ENCODE measurements at regions not wholly inside any gene's neighbourhood (a gene's known extent, or its start where the extent isn't known, plus 50 kb on each side); places are given as distances from the start of the nearest gene placed in this dataset.

DNA sequence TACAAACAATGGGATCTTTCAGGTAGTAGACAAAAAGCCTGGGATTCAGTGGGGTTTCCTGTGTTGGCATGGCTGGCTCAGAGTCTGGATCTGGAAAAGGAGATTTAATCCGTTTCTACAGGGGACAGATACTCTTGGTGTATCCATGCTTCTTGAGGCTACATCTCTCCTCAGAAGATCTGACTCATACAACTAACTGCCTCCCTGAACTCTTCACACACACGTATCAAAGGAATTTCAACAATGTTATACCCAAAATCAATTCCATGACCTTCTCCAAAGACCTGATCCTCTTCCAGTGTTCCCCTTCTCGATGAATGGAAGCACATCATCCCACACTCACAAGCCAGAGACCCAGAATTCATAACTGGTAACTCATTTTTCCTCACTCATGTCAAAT, 435.3 kb upstream of the NBEA start:
- no peak for DNase-seq (ENCODE audit: extremely low read depth, low read depth)

- no peak for DNase-seq (ENCODE audit: extremely low read depth, low read depth)
Observed at GRCh38 chr13:34507630-34508029, 434.4 kb upstream of the NBEA start.

DNA sequence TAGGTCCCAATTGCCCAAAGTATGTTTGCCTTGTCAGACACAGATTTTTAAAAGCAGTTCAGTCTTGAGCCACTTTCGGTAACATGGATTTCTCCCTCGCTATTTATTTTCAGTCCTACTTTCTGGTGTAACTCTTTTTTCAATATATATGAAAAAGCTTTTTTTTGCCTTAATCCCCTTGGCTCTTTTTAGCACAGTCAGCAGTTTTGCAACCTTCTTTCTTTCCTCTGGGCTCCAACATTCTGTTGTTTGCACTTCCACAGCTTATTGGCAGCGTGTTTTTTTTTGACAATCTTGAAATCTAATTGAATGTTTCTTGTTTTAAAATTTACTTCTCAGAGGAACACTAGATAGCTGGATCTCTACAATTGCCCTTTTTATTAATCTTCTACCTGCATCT, 429.3 kb upstream of the NBEA start:
- no peak for DNase-seq (ENCODE audit: extremely low read depth, low read depth)

DNA sequence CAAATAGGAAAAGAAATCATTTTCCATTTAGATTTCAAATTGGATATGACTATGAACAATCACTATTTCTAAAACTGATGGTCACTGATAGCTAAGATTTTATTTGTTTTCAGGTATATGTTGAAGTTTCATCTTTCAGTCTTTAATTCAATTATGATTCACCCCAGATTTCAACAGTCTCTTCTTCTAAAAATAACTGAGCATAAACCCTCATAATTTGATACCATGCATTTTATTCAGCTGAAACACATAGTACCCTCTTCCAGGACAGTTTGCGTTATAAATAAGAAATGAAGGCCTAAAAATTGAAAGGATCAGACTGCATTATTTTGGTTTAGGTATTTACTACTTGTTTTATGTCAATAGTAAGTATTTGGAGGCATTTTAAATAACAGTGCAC, 428.5 kb upstream of the NBEA start:
- DNase-seq (ENCODE audit: extremely low read depth, low read depth) = no peak

DNA sequence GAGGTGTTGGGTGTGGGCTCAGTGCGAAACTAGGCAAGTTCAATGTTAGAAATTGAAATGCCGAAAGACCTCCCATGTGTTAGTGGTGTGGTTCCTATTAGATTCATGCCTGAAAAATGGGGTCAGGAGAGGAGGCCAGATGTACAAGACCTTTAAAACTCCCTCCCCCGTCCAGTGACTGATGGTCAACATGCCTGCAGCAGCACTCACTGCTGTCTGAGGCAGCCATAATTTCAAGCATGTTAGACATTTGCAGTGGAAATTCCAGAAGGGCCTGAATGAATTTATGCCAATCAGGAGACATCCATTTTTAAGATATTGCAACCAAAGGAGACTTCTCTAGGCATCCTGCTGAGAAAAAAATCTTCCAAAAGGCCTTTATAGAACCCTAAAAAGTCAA, 426.9 kb upstream of the NBEA start:
- DNase-seq (ENCODE audit: extremely low read depth, low read depth) = no peak

DNA sequence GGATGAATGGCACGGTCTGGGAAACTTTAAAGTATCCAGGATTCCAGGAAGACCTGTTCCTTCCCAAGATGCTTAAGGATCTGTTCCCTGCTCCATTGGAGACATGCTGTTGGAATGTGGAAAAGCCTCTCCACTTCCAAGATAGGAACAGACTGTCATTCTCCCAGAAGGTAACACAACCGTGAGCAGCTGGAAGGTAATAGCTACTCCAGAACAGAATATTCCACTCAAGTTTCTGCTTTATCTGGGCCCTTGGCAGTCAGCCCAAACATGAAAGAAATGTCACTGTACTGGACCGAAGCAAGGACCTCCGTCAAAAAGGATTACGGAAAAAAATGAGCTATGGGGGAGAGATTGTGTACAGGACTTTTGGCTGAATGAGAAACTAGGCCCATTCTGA, 420.9 kb upstream of the NBEA start:
- DNase-seq (ENCODE audit: extremely low read depth, low read depth) = no peak

GRCh38 chr13:34522808-34523207, 419.3 kb upstream of the NBEA start:
- no peak for DNase-seq (ENCODE audit: extremely low read depth, low read depth)

- DNase-seq (ENCODE audit: extremely low read depth, low read depth) = no peak
Observed at GRCh38 chr13:34523406-34523805, 418.7 kb upstream of the NBEA start.

- DNase-seq (ENCODE audit: extremely low read depth, low read depth) = no peak
Observed at GRCh38 chr13:34533941-34534340, 408.1 kb upstream of the NBEA start.

DNA sequence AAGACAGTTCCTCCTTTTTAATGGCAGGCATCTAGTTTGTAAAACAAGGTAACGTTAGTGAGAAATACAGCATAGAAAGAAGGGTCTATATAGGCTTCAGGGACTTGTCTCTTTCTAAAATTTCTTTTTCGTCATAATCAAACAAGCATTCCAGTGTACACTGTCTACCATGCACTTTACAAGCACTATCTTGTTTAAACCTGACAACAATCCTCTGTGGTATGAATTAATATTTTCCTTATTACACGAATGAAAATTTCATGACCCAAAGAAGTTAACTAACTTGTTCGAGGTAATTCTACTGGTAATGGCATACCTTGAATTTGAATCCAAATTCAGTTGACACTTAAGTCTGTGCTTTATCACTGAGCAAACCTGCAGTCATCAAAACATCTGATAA, 399.7 kb upstream of the NBEA start:
- no peak for DNase-seq (ENCODE audit: extremely low read depth, low read depth)

DNA sequence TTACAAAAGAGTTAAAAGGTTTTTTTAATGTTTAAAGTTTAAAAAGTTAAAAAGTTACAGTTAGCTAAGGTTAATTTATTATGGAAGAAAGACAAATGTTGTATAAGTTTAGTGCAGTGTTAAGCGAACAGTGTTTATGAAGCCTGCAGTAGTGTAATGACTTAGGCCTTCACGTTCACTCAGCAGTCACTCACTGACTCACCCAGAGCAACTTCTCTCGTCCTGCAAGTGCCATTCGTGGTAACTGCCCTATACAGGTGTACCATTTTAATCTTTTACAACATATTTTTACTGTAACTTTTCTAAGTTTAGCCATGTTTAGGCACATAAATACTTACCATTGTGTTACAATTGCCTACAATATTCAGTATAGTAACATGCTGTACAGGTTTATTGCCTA, 398.2 kb upstream of the NBEA start:
- no peak for DNase-seq (ENCODE audit: extremely low read depth, low read depth)

DNA sequence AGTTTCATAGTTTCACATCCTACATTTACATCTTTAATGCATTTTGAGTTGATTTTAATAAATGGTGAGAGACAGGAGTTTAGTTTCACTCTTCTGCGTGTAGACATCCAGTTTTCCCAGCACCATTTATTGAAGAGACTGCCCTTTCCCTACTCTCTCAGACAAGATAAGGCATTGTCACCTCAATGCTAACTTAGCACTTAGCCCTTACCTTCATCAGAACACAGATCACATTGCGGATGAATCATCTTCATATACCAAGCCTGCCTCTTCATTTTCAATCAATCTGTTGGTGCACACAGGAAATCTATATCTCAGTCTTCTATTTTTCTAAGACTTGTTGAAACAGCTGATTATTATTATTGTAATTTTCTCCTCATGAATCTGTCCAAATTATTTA, 396.6 kb upstream of the NBEA start:
- DNase-seq (ENCODE audit: extremely low read depth, low read depth) = peak; percentile 52

- no peak for DNase-seq (ENCODE audit: extremely low read depth, low read depth)
Observed at GRCh38 chr13:34546344-34547250, 395.5 kb upstream of the NBEA start.

DNA sequence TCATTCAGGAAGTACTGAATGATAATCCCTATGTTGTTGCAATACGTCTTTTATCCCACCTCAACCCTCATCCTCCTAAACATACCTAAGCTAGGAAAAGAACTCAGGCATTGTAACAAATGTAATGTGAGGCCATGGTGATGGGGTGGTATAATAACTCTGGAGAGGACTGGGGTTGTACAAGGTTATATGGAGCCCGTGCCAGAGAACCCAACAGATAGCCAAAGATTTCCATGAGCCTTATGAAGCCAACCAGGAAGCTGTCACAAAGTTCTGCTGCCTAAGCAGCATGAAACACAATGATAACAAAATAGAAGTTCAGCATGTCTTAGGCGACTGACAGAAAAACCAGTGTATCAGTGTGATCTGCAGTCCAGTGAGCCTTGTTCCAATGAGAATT, 394.1 kb upstream of the NBEA start:
- DNase-seq (ENCODE audit: extremely low read depth, low read depth) = no peak

GRCh38 chr13:34553376-34553775, 388.7 kb upstream of the NBEA start:
- DNase-seq (ENCODE audit: extremely low read depth, low read depth) = no peak

DNA sequence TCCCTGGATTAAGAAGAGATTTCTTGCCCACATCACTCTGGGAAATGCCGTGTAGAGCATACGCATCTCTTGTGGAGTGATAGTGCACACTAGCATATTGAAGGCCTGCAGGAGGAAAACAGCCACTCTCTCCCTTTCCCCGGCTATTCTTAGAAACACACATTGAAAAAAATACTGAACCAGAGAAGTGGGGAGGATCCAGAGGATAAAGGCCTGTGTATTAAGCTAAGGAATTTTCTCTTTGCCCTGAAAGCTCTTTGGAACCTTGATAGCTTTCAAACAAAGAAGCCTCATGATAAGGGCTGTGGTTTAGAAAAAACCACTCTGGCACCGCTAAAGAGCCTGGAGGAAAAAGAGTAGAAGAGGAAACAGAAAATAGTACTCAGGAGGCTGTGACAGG, 386.1 kb upstream of the NBEA start:
- DNase-seq (ENCODE audit: extremely low read depth, low read depth) = no peak

DNA sequence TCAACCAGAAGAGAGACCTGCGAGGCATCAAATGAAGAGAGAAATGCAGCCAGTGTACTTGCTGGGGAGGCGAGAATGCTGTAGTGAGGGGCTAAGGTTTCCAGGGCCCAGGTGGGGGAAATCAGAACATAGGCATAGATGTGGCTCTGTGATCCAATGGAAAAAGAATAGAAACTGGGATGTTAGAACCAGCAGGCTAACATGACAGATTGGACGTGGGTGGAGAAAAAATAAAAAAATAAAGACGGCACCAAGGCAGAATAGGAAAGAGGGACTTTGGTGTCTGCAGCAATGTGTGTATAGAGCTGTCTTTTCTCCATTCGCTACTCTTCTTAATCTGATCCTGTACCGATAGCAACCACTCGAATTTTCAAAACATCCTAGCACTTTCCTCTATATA, 381.0 kb upstream of the NBEA start:
- DNase-seq (ENCODE audit: extremely low read depth, low read depth) = no peak

DNA sequence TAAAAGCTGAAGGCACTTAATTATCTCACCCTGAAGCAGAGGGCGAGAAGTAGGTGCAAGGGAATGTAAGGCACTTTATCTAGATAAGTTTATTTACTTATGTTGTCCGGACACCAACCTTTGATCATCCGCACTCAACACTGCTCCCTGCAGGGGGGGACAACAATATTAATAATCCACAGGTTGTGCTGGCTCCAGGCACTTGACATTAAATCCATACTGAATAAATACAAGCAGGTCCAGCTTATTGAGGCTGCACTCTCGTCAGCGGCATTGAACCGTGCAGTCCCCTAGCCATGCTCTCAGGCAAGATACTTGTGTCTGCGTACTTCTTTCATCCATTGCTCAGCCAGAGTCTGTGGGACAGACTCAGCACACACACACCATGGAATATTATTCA, 374.5 kb upstream of the NBEA start:
- no peak for DNase-seq (ENCODE audit: extremely low read depth, low read depth)

- no peak for DNase-seq (ENCODE audit: extremely low read depth, low read depth)
Observed at GRCh38 chr13:34570698-34571353, 371.2 kb upstream of the NBEA start.

GRCh38 chr13:34571716-34572115, 370.4 kb upstream of the NBEA start:
- DNase-seq (ENCODE audit: extremely low read depth, low read depth) = no peak

DNA sequence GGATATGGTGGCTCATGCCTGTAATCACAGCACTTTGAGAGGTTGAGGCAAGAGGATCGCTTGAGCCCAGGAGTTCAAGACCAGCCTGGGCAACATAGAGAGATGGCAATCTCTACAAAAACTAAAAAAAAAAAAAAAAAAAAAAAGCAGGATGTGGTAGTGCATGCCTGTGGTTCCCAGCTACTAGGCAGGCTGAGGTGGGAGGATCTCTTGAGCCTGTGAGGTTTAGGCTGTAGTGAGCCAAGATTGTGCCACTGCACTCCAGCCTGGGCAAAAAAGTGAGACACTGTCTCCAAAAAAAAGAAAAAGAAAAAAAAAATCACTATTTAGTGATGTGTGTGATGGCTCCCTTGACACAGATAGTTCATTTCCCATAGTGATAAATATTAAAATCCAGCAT, 365.0 kb upstream of the NBEA start:
- no peak for DNase-seq (ENCODE audit: extremely low read depth, low read depth)

DNA sequence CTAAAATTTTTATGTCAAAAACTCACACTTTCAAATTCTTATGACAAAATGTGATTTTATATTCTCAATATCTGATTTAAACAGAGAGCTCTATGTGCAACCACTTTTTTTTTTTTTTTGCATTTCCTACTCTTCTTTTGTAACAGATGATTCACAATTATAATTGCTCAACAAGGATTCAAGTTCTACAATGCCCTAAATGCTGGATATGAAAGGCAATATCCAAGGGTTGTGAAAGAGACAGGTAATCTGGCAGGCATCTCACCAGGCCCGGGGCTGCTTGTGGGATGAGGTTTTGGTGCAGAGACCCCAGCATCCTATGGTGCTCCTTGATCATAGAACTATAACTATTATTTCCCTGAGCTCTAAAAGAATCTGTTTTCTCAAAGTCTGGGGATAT, 363.6 kb upstream of the NBEA start:
- no peak for DNase-seq (ENCODE audit: extremely low read depth, low read depth)

All from NCI-H460 (cell line).